HG03354 (cell line): ENCODE measurements at regions not wholly inside any gene's neighbourhood (a gene's known extent, or its start where the extent isn't known, plus 50 kb on each side); places are given as distances from the start of the nearest gene placed in this dataset.
A peak's percentile ranks its signal among the peaks of the same experiment; 100 is the strongest.
"Not testable (repeated sequence)": the region's sequence is repeated elsewhere in the genome, so short reads cannot be mapped to it uniquely, and the experiment has no call there.

ENCODE experiments used
- ATAC-seq: cut with Tn5 transposase; IDR thresholded peaks from one replicate; pipeline ENCODE4 v1.9.1; 2021; ENCODE audit warnings: mild to moderate bottlenecking; ENCODE audit not compliant: unreplicated experiment, poor library complexity, severe bottlenecking

DNA sequence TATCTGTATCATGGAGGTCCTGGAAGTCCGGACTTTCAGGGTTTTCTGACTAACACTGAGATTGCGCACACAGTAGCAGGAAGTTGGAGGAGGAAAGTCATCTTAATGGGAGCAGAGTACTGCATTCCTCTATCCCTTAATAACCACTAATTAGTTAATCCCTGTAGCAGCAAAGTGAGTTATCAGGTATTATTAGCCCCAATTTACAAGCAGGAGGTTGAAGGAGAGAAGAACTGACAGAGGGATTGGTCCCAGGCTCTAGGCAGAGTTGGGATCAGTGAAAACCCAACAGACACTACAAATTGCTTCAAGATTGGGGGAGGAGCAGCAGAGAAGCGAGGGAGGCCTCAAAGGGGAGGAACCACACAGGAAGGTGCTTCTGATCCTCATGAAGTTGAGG is 74.5 kb upstream of the XPA start:
- ATAC-seq: no peak

DNA sequence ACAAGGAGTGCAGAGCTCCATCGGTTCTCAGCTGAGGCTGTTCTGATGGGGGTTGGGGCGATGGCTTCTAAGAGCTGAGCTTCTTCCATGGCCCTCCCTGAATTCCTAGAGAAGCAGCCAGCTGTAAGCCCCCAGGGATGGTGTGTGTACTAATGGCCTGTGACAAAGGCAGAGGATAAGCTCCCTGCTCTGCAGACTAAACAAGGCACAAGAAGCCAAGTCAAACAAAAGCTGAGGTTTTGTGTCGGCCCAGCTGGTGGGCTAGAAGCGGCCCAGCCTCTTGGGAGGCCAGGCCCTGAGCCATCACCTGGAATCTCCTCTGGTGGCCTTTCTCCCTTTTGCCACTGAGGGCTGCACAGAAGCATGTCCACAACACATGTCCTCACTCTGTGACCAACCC is 75.0 kb upstream of the XPA start:
- no peak for ATAC-seq

DNA sequence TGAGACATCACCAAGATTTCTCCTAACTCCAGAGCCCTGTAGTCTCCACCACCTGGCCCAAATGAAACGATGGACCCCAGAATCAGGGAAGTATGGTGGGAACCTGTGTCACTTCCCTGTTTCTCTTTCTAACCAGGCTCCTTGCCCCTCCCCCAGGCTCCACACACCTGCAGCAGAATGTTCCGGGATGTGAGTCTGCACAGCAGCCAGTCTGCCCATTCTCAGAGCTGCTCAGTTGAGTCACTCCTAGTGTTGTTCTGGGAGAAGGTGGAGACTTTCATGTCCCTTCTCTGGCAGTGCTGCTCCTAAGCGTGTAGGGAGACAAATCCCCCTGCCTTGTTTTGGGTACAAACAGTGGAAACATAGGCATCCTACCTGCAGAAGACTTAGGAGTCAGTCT is 76.0 kb upstream of the XPA start:
- no peak for ATAC-seq

DNA sequence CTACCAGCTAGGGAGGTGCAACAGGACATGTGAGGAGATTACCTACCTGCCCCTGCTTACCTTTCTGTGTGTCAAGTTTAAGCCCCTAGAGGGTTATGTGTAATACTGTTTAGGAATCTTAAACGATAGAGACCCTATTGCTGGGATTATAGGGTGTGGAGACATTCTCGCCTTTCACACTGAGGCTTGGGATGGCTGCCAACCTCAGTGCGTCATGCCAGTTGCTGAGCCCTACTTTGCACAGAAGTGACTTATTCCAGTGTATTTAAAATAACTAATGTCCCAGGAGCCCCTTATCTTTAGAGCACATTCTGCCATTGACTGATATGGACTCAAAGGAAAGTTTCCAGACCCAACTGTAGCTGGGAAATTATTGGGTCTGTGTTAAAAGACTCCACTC is 76.6 kb upstream of the XPA start:
- no peak for ATAC-seq

DNA sequence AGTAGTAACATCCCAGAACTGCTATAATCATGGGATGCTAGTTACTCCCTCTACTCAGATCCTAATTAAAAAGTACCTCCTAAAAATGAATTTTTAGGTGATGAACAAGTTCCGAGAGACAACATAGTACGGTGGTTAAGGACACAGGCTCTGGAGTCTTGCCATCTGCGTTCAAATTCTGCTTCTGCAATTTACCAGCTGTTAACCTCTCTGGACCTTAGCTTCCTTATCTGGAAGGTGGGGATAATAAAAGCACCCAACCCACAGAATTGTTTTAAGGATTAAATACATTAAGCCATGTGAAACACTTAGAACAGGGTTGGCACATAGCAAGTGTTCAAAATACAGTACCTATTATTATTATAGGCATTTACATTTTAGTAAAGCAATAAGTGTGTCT is 77.5 kb upstream of the XPA start:
- ATAC-seq: no peak

DNA sequence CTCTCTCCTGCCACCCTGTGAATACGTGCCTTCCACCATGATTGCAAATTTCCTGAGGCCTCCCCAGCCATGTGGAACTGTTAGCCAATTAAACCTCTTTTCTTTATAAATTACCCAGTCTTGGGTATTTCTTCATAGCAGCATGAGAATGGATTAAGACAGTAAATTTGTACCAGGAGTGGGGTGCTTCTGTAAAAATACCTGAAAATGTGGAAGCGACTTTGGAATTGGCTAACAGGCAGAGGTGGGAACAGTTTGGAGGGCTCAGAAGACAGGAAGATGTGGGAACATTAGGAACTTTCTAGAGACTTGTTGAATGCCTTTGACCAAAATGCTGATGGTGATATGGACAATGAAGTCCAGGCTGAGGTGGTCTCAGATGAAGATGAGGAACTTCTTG is 74.3 kb upstream of the FOXE1 start:
- not testable (repeated sequence) for ATAC-seq

DNA sequence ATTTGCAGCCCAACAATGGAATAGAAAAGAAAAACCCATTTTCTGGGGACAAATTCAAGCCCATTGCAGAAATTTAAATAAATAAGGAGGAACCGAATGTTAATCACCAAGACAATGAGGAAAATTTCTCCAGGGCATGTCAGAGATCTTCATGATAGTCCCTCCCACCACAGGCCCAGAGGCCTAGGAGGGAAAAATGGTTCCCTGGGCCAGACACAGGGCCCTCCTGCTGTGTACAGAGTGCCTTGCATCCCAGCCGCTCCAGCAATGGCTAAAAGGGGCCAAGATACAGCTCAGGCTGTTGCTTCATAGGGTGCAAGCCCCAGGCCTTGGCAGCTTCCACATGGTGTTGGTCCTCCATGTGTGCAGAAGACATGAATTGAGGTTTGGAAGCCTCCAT is 73.4 kb upstream of the FOXE1 start:
- no peak for ATAC-seq

DNA sequence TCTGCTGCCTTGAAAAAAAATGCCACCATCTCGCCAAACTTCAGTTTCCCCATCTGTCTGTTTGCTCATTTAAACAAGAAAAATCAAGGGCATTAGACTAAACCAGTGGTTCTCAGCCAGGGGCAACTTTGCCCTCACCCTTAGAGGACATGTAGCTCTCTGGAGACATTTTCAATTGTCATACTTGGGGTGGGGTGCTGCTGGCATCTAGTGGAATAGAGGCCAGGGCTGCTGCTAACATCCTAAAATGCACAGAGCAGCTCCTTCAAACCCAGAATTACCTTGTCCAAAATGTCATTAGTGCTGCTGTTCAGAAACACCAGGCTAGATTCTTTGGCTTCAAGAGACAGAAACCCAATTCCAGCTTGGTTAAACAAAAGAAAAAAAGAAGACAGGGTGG is 71.1 kb upstream of the FOXE1 start:
- no peak for ATAC-seq

DNA sequence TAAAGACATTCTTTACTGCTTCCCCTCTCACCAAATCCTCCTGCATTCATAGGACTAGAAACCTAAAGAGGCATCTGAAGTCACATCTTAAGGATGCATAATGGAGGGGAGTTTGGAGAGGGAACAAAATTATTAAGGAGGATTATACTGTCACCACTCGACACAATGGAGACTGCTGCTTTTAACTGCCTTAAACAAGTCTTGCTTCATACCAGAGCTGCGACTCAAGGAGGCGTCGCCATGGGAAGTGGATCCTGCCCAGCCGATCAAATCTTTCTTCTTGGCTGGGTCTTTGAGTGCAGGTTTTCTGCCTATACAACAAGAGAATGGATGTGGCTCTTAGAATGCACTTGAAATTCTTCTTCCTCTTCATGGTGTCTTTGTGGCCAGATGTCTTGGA is 66.7 kb upstream of the FOXE1 start:
- ATAC-seq: no peak

DNA sequence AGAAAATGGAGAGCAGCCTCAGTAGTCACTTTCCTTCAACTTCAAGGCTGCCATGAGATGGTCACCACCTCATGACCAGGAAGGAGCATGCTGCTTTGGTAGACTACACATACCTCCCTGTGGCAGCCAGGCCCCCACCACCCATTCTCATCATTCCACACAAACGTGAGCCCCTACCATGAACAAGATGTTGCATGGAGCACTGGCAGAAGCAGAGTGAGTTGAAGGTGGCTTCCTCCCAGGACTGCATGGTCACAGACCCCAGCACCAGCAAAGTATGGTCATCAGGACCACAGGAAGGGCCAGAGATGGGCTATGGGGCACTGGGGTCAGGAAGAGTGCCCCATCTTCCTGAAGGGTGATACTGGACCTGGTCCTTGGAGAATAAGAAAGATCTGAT is 65.5 kb upstream of the FOXE1 start:
- no peak for ATAC-seq

DNA sequence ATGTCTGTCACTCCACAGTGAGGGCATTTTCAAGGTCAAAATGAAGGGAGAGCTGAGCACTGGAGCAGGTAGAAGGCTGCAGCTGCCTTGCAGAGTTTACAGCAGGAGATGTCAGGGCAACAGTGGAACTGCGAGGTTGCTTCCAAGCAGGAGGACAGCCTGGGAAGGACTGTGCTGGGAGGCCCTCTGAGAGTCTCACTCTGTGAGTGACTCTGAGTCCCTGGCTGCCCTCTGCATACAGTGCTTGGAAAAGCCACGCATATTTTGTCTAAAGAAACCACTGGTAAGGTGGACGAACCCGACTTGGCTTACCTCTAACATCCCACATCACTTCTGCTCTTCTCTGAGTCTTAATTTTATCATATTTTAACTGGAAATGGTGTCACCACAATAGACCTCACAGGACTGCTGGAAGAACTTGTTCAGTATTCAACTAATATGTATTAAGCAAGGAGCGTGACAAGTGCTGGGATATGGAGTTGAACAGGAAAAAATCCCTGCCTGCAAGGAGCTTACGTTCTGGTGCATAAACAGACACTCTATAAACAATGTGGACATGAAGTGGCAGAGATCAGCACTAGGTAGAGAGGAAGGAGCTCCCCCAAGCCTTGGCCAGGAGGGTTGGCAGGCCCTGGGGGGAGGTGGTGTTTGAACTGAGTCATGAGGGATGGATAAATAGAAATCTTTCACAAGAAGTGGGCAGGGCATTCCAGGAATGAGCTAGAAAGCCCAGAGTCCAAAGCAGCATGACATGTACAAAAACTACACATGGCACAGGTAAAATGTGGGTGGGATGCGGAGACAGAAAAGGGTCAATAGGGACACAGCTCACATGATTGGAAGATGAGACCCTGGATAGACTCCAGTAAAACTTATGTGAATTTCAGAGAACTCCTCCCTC is 64.0 kb upstream of the FOXE1 start:
- no peak for ATAC-seq

DNA sequence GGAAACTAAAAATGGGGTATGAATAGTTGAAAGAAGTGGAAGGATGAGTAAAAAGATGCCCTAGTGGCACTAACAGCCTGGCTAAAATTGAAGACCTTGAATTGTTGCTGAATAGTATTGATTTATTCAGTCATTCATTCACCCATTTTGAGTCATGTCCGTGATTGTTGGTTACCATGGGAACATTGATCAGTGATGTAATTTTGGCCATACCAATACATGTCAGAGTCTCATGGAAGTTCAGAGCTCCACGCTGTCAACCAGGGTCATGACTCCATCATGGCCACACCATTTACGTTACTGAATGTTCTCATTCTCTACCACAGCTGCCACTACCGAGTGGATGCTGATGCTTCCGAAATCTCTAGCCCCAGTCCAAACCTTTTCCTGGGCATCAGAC is 62.5 kb upstream of the FOXE1 start:
- no peak for ATAC-seq

DNA sequence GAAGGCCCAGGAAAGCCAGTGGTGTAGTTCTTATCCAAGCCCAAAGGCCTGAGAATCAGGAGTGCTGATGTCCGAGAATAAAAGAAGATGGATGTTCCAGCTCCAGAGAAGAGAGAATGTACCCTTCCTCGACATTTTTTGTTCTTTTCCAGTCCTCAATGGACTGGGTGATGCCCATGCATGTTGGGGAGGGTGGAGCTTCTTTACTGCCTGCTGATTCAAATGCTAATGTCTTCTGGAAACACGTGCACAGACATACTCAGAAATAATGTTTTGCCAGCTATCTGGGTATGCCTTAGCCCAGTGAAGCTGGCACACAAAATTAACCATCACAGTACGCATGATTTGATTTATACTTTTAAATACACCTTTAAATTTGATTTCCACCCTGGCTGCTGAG is 61.5 kb upstream of the FOXE1 start:
- no peak for ATAC-seq

DNA sequence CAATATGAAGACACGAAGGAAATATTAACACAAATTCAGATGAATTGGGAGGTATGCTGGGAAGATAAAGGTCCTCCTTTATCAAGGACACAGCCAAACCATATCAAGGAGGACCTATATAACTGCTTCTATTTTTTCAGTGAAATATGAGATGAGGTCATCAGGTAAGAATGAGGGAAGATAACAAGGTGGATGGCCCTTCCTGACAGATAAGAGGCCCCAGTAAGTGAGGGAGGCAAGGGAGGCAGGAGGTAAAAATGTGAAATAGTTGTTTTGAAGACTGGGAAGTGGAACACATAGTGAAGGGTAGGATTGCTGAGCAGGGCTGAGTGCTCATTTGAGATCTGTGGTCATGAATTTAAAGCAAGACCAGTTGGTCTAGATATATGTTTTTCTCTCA is 60.0 kb upstream of the FOXE1 start:
- ATAC-seq: no peak

DNA sequence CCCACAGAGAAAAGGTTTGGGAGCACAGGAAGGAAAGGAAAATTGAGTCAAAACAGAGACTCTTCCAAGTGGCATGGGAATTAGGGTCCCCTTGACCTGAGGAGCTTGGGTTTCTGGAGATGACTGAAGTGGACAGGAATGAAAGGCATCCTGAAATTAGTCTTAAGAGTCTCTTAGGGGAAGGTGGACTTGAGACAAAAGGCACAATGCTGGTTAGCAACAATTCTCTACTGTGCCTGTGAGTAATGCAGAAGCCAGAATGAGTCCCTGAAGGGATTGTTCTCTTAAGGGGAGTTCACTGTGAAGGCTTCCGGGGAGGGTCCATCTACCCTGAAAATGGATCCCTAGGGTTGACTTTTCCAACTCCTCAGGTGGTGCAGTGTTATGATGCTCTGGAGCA is 58.4 kb upstream of the FOXE1 start:
- ATAC-seq: no peak

DNA sequence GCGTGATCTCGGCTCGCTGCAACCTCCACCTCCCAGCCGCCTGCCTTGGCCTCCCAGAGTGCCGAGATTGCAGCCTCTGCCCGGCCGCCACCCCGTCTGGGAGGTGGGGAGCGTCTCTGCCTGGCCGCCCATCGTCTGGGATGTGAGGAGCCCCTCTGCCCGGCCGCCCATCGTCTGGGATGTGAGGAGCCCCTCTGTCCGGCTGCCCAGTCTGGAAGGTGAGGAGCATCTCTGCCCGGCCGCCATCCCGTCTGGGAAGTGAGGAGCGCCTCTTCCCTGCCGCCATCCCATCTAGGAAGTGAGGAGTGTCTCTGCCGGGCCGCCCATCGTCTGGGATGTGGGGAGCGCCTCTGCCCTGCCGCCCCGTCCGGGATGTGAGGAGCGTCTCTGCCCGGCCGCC is 56.9 kb upstream of the FOXE1 start:
- ATAC-seq: not testable (repeated sequence)

DNA sequence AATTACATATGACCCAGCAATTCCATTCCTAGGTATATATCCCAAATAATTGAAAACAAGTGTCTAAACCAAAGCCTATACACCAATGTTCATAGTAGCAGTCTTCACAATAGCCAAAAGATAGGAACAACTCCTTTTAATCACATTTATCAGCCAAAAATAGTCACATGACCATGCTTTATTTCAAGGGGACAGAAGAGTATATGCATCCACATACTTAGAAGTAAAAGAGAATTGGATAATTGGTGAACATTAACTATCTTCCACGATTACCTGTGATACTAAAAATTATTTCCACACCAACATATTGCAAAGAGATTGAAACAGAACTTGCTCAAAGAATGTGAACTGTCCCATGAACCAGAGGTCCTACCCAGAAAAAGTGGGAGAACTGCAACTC is 51.8 kb upstream of the FOXE1 start:
- no peak for ATAC-seq

DNA sequence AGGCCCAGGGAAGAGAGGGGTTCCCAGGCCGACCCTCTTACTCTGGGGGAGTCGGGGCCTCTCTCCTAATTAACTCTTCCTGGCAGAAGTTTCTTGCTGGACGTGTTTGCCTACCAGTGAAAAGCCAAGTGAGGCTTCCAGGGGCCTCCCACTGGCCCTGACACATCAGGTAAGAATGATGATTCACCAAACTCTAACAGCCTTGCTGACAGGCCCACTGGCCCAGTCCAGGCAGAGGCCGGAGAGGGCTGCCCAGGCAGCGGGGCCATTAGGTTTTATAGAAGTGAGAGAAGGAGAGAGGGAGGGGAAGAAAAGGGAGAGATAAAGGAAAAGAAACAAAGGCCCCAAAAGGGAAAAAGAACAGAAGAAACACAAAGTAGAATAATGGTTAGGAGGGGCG is 50.8 kb upstream of the FOXE1 start:
- ATAC-seq: no peak

DNA sequence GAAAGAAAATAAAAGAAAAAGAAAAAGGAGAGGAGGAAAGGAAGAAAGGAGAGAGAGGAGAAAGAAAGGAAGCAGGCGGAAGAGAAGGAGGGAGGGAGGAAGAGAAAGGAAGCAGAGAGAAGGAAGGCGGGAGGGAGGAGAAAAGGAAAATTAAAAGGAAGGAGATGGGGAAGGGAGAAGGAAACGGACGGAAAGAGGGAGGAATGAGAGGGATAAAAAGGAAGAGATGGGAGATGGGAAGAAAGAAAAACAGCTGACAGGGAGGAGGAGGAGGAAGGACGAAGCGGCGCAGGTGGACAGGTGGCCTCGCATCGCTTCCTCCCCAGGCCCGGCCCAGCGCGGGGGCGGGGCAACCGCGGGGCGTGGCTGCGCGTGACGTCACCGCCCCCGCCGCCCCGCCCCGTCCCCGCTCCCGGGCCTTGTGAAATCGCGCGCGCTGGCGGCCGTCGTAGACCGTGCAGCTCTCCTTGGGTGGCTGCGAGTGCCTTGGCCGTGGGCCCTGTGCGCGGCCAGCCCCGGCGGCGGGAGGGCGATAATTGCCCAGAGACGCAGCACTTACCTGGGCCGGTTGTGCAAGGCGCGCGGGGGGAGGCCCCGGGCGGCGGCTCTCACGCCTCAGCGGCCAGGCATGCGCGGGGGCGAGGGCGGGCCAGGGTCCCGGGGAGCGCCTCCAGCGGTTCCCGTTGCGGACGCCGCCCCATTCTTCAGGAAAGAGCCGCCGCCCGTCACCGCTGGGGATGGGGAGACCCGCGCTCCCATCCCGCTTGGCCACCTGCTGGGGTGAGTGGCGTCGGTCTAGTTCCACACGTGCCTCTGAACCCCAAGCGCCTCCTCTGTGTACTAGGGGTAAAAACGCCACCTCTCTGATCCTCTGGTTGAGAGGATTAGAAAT is 49.6 kb upstream of the FOXE1 start:
- ATAC-seq: peak; percentile 96
